WTC11 (cell line): ENCODE measurements at regions not wholly inside any gene's neighbourhood (a gene's known extent, or its start where the extent isn't known, plus 50 kb on each side); places are given as distances from the start of the nearest gene placed in this dataset.

Source experiments
- ATAC-seq: fragments of 200-7000 bp; cut with Tn5 transposase; 2 replicates; pipeline ENCODE4 v1.10.0; 2021; ENCODE audit warnings: mild to moderate bottlenecking, moderate library complexity
- CTCF ChIA-PET: fragments of 300-600 bp; sonication (Branson Sonifier 250); formaldehyde crosslinking; loops from one replicate; lab custom pipeline; 2021; ENCODE audit warnings: antibody characterized with exemption; lab: Charles Lee
- POLR2A ChIA-PET: fragments of 350-600 bp; sonication (Branson Sonifier 250); formaldehyde crosslinking; loops from one replicate; lab custom pipeline; 2021; ENCODE audit warnings: antibody characterized with exemption; lab: Charles Lee
- DNase-seq: peaks from one replicate; pipeline ENCODE4 v3.0.0; 2021; ENCODE audit warnings: low spot score
- H3K27ac Mint-ChIP-seq: 2 replicates; pipeline ENCODE4 v1.8.0; 2021; ENCODE audit warnings: mixed read lengths
- H3K27me3 Mint-ChIP-seq: 2 replicates; pipeline ENCODE4 v1.8.0; 2021; ENCODE audit warnings: low read depth, mild to moderate bottlenecking, moderate library complexity, mixed read lengths
- H3K36me3 Mint-ChIP-seq: 2 replicates; pipeline ENCODE4 v1.8.0; 2021; ENCODE audit warnings: mixed read lengths
- H3K4me1 Mint-ChIP-seq: 2 replicates; pipeline ENCODE4 v1.8.0; 2022; ENCODE audit warnings: mixed read lengths
- H3K4me3 Mint-ChIP-seq: 2 replicates; pipeline ENCODE4 v1.8.0; 2021; ENCODE audit warnings: mild to moderate bottlenecking, moderate library complexity, mixed read lengths
- H3K9me3 Mint-ChIP-seq: 2 replicates; pipeline ENCODE4 v1.8.0; 2021; ENCODE audit warnings: mixed read lengths
- ARID4B ChIP-seq: sonication (generic); formaldehyde crosslinking; IDR thresholded peaks from 2 replicates; pipeline ENCODE4 v1.8.0; 2023; ENCODE audit warnings: missing genetic modification reagents, mild to moderate bottlenecking, borderline replicate concordance
- CTCF ChIP-seq: fragments of 200-600 bp; IDR thresholded peaks from 2 replicates; pipeline ENCODE4 v1.8.0; 2022; ENCODE audit warnings: antibody characterized with exemption
- ERG ChIP-seq: fragments of 250-450 bp; sonication (Bioruptor Pico); IDR thresholded peaks from 2 replicates; pipeline ENCODE4 v1.8.0; 2021; ENCODE audit warnings: mild to moderate bottlenecking
- FOXJ3 ChIP-seq: sonication (generic); formaldehyde crosslinking; IDR thresholded peaks from 2 replicates; pipeline ENCODE4 v1.9.0; 2021; ENCODE audit warnings: missing genetic modification reagents, mild to moderate bottlenecking, borderline replicate concordance
- FOXK1 ChIP-seq: sonication (generic); formaldehyde crosslinking; IDR thresholded peaks from 2 replicates; pipeline ENCODE4 v1.8.0; 2022; ENCODE audit warnings: mild to moderate bottlenecking, moderate library complexity, missing genetic modification reagents
- GABPB1 ChIP-seq: sonication (generic); formaldehyde crosslinking; IDR thresholded peaks from 2 replicates; pipeline ENCODE4 v1.8.1; 2023; ENCODE audit warnings: mild to moderate bottlenecking, missing genetic modification reagents
- GTF2I ChIP-seq: fragments of 250-450 bp; sonication (Bioruptor Pico); conservative IDR thresholded peaks from 2 replicates; pipeline ENCODE4 v1.4.0; 2021; ENCODE audit warnings: mild to moderate bottlenecking
- NFATC4 ChIP-seq: fragments of 250-450 bp; sonication (Bioruptor Pico); IDR thresholded peaks from 2 replicates; pipeline ENCODE4 v1.9.0; 2021; ENCODE audit warnings: mild to moderate bottlenecking
- NFE2L1 ChIP-seq: sonication (generic); formaldehyde crosslinking; IDR thresholded peaks from 2 replicates; pipeline ENCODE4 v1.8.1; 2023; ENCODE audit warnings: missing genetic modification reagents
- NR3C1 ChIP-seq: sonication (generic); formaldehyde crosslinking; conservative IDR thresholded peaks from 2 replicates; pipeline ENCODE4 v1.8.1; 2023; ENCODE audit warnings: low read depth, mild to moderate bottlenecking, missing genetic modification reagents
- OVOL2 ChIP-seq: fragments of 250-450 bp; sonication (Bioruptor Pico); IDR thresholded peaks from 2 replicates; pipeline ENCODE4 v1.9.0; 2021; ENCODE audit warnings: mild to moderate bottlenecking, borderline replicate concordance
- PRRX2 ChIP-seq: fragments of 250-450 bp; sonication (Bioruptor Pico); IDR thresholded peaks from 2 replicates; pipeline ENCODE4 v1.8.0; 2021; ENCODE audit warnings: mild to moderate bottlenecking
- TEAD1 ChIP-seq: sonication (generic); formaldehyde crosslinking; IDR thresholded peaks from 2 replicates; pipeline ENCODE4 v1.8.0; 2022; ENCODE audit warnings: mild to moderate bottlenecking, missing genetic modification reagents
- ZNF423 ChIP-seq: fragments of 250-450 bp; sonication (Bioruptor Pico); IDR thresholded peaks from 2 replicates; pipeline ENCODE4 v2.1.2; 2022; ENCODE audit warnings: mild to moderate bottlenecking, moderate library complexity
- TF ChIP-seq, protein P1 (sequence below): sonication (generic); formaldehyde crosslinking; IDR thresholded peaks from 2 replicates; pipeline ENCODE4 v1.8.0; 2023; ENCODE audit warnings: missing genetic modification reagents
- TF ChIP-seq, protein P2 (sequence below): sonication (generic); formaldehyde crosslinking; IDR thresholded peaks from 2 replicates; pipeline ENCODE4 v1.8.0; 2022; ENCODE audit warnings: mild to moderate bottlenecking, missing genetic modification reagents
- TF ChIP-seq, protein P3 (sequence below): sonication (generic); formaldehyde crosslinking; IDR thresholded peaks from 2 replicates; pipeline ENCODE4 v1.8.1; 2023; ENCODE audit warnings: mild to moderate bottlenecking, moderate library complexity, missing genetic modification reagents
- TF ChIP-seq, protein P4 (sequence below): sonication (generic); formaldehyde crosslinking; IDR thresholded peaks from 2 replicates; pipeline ENCODE4 v1.8.0; 2022; ENCODE audit warnings: missing genetic modification reagents
- TF ChIP-seq, protein P5 (sequence below): sonication (generic); formaldehyde crosslinking; IDR thresholded peaks from 2 replicates; pipeline ENCODE4 v1.8.1; 2023; ENCODE audit warnings: mild to moderate bottlenecking, missing genetic modification reagents, moderate library complexity

- DNase-seq, result no peak
- Mint-ChIP-seq H3K4me1 (peaks cover 3% of the 10 kb centered on the region; the same call in 1 of the 2 replicates), H3K27ac (no peak overlapping the region), H3K36me3 (no peaks in the 10 kb centered on the region), H3K27me3 (no peaks in the 10 kb centered on the region), H3K4me3 (no peak overlapping the region), H3K9me3 (peaks cover 9% of the 10 kb centered on the region)
- POLR2A ChIA-PET, result no interaction called here
- no peak for ATAC-seq
- no peak for TF ChIP-seq NFATC4 (CRISPR knock-in tag)
- no peak for TF ChIP-seq FOXK1 (CRISPR knock-in tag)
- TF ChIP-seq NR3C1, result no peak
- TF ChIP-seq GABPB1 (CRISPR knock-in tag), result no peak
- TF ChIP-seq PRRX2 (CRISPR knock-in tag), result no peak
- no peak for TF ChIP-seq CTCF
- TF ChIP-seq FOXJ3 (CRISPR knock-in tag), result no peak
- TF ChIP-seq, protein P1, sequence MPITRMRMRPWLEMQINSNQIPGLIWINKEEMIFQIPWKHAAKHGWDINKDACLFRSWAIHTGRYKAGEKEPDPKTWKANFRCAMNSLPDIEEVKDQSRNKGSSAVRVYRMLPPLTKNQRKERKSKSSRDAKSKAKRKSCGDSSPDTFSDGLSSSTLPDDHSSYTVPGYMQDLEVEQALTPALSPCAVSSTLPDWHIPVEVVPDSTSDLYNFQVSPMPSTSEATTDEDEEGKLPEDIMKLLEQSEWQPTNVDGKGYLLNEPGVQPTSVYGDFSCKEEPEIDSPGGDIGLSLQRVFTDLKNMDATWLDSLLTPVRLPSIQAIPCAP, result no peak
- TF ChIP-seq NFE2L1, result no peak
- TF ChIP-seq, protein P2, sequence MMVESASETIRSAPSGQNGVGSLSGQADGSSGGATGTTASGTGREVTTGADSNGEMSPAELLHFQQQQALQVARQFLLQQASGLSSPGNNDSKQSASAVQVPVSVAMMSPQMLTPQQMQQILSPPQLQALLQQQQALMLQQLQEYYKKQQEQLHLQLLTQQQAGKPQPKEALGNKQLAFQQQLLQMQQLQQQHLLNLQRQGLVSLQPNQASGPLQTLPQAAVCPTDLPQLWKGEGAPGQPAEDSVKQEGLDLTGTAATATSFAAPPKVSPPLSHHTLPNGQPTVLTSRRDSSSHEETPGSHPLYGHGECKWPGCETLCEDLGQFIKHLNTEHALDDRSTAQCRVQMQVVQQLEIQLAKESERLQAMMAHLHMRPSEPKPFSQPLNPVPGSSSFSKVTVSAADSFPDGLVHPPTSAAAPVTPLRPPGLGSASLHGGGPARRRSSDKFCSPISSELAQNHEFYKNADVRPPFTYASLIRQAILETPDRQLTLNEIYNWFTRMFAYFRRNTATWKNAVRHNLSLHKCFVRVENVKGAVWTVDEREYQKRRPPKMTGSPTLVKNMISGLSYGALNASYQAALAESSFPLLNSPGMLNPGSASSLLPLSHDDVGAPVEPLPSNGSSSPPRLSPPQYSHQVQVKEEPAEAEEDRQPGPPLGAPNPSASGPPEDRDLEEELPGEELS (CRISPR knock-in tag), result no peak
- no peak for TF ChIP-seq GTF2I (CRISPR knock-in tag)
- CTCF ChIA-PET, result no interaction called here
Measured at GRCh38 chr13:104043184-104043583, 977.0 kb upstream of the SLC10A2 start.

DNA sequence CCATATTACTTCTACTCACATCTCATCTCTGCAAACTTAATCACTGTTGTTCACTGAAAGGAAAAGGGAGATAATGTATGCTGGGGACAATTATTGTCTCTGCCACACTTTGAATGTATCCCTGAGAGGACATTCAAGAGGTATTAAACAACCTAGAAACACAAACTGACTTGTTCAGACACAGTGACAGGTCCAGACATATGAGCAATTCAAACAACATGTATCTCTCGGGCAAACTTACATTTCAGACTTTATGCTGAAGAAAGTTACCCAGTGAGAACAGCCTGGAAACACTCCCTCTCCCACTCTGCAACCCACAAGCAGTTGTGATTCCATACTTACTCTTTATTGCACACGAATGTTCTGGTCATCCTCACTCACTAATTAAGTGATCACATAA lies 968.7 kb upstream of the SLC10A2 start:
- no peak for ATAC-seq
- TF ChIP-seq, protein P3, sequence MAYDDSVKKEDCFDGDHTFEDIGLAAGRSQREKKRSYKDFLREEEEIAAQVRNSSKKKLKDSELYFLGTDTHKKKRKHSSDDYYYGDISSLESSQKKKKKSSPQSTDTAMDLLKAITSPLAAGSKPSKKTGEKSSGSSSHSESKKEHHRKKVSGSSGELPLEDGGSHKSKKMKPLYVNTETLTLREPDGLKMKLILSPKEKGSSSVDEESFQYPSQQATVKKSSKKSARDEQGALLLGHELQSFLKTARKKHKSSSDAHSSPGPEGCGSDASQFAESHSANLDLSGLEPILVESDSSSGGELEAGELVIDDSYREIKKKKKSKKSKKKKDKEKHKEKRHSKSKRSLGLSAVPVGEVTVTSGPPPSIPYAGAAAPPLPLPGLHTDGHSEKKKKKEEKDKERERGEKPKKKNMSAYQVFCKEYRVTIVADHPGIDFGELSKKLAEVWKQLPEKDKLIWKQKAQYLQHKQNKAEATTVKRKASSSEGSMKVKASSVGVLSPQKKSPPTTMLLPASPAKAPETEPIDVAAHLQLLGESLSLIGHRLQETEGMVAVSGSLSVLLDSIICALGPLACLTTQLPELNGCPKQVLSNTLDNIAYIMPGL (CRISPR knock-in tag), result no peak
- TF ChIP-seq OVOL2 (CRISPR knock-in tag) (no peak), ZNF423 (CRISPR knock-in tag) (no peak), FOXK1 (CRISPR knock-in tag) (no peak), GTF2I (CRISPR knock-in tag) (no peak), ERG (no peak), NR3C1 (no peak), ARID4B (CRISPR knock-in tag) (no peak), TEAD1 (CRISPR knock-in tag) (no peak), FOXJ3 (CRISPR knock-in tag) (no peak)
- TF ChIP-seq, protein P4, sequence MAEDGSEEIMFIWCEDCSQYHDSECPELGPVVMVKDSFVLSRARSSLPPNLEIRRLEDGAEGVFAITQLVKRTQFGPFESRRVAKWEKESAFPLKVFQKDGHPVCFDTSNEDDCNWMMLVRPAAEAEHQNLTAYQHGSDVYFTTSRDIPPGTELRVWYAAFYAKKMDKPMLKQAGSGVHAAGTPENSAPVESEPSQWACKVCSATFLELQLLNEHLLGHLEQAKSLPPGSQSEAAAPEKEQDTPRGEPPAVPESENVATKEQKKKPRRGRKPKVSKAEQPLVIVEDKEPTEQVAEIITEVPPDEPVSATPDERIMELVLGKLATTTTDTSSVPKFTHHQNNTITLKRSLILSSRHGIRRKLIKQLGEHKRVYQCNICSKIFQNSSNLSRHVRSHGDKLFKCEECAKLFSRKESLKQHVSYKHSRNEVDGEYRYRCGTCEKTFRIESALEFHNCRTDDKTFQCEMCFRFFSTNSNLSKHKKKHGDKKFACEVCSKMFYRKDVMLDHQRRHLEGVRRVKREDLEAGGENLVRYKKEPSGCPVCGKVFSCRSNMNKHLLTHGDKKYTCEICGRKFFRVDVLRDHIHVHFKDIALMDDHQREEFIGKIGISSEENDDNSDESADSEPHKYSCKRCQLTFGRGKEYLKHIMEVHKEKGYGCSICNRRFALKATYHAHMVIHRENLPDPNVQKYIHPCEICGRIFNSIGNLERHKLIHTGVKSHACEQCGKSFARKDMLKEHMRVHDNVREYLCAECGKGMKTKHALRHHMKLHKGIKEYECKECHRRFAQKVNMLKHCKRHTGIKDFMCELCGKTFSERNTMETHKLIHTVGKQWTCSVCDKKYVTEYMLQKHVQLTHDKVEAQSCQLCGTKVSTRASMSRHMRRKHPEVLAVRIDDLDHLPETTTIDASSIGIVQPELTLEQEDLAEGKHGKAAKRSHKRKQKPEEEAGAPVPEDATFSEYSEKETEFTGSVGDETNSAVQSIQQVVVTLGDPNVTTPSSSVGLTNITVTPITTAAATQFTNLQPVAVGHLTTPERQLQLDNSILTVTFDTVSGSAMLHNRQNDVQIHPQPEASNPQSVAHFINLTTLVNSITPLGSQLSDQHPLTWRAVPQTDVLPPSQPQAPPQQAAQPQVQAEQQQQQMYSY (CRISPR knock-in tag), result no peak
- TF ChIP-seq, protein P5, sequence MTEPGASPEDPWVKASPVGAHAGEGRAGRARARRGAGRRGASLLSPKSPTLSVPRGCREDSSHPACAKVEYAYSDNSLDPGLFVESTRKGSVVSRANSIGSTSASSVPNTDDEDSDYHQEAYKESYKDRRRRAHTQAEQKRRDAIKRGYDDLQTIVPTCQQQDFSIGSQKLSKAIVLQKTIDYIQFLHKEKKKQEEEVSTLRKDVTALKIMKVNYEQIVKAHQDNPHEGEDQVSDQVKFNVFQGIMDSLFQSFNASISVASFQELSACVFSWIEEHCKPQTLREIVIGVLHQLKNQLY (CRISPR knock-in tag), result no peak

More for the DNA sequence above, 968.7 kb upstream of the SLC10A2 start:
- ChIA-PET POLR2A (no interaction called here), CTCF (no interaction called here)
- H3K9me3 Mint-ChIP-seq, result peaks cover 4% of the 10 kb centered on the region
- H3K4me1 Mint-ChIP-seq, result no peaks in the 10 kb centered on the region
- DNase-seq, result no peak
- H3K4me3 Mint-ChIP-seq, result no peak overlapping the region
- no peaks in the 10 kb centered on the region for H3K36me3 Mint-ChIP-seq
- no peaks in the 10 kb centered on the region for H3K27me3 Mint-ChIP-seq
- H3K27ac Mint-ChIP-seq, result no peak overlapping the region
